ENCODE measurements at regions not wholly inside any gene's neighbourhood (a gene's known extent, or its start where the extent isn't known, plus 50 kb on each side); places are given as distances from the start of the nearest gene placed in this dataset.

GRCh38 chr18:51911584-51911983 lies 428.4 kb upstream of the DCC start:
- no peaks in the 10 kb centered on the region for H3K79me2 ChIP-seq (ENCODE audit: low read depth)
- H3K9ac ChIP-seq = no peak overlapping the region
- no peak overlapping the region for H3K4me2 ChIP-seq
- Mint-ChIP-seq H3K9me3 (no peaks in the 10 kb centered on the region), H3K4me1 (no peaks in the 10 kb centered on the region), H3K27me3 (ENCODE audit: insufficient read depth, low read depth) (no peaks in the 10 kb centered on the region), H3K36me3 (no peaks in the 10 kb centered on the region), H3K27ac (no peak overlapping the region), H3K4me3 (no peak overlapping the region)
- no peak overlapping the region for H2AFZ ChIP-seq (replicated peaks)
- TF ChIP-seq EZH2 (IDR thresholded peaks at IDR 0.05) (no peak), CTCF (IDR thresholded peaks at IDR 0.05) (no peak), EZH2phosphoT487 (IDR thresholded peaks at IDR 0.05) (no peak)
- no peaks in the 10 kb centered on the region for H3K9me3 ChIP-seq (ENCODE audit: low read depth)
- H3K36me3 ChIP-seq = no peaks in the 10 kb centered on the region
- no peak for DNase-seq (ENCODE audit: low spot score)
- no peak overlapping the region for H3K4me3 ChIP-seq
- no peaks in the 10 kb centered on the region for H4K20me1 ChIP-seq (ENCODE audit: low read depth)
- no peaks in the 10 kb centered on the region for H3K27me3 ChIP-seq
- no peak overlapping the region for H3K27ac ChIP-seq
- no peaks in the 10 kb centered on the region for H3F3A ChIP-seq (ENCODE audit: low read depth)
- H3K4me1 ChIP-seq = no peaks in the 10 kb centered on the region

- H3K9ac ChIP-seq = no peak overlapping the region
- H3K27me3 ChIP-seq = no peaks in the 10 kb centered on the region
- H3K27me3 Mint-ChIP-seq (ENCODE audit: insufficient read depth, low read depth) = no peaks in the 10 kb centered on the region
- H3K9me3 ChIP-seq (ENCODE audit: low read depth) = no peaks in the 10 kb centered on the region
- H3F3A ChIP-seq (ENCODE audit: low read depth) = no peaks in the 10 kb centered on the region
- H3K9me3 Mint-ChIP-seq = no peaks in the 10 kb centered on the region
- H3K4me1 Mint-ChIP-seq = no peaks in the 10 kb centered on the region
- H3K27ac Mint-ChIP-seq = no peak overlapping the region
- TF ChIP-seq EZH2 (IDR thresholded peaks at IDR 0.05) (no peak), CTCF (IDR thresholded peaks at IDR 0.05) (no peak), EZH2phosphoT487 (IDR thresholded peaks at IDR 0.05) (no peak)
- DNase-seq (ENCODE audit: low spot score) = no peak
- no peak overlapping the region for H3K4me3 Mint-ChIP-seq
- no peak overlapping the region for H3K27ac ChIP-seq
- no peak overlapping the region for H3K4me3 ChIP-seq
- H2AFZ ChIP-seq (replicated peaks) = no peak overlapping the region
- H3K4me1 ChIP-seq = no peaks in the 10 kb centered on the region
- no peaks in the 10 kb centered on the region for H3K79me2 ChIP-seq (ENCODE audit: low read depth)
- H3K36me3 ChIP-seq = no peaks in the 10 kb centered on the region
- no peak overlapping the region for H3K4me2 ChIP-seq
- no peaks in the 10 kb centered on the region for H4K20me1 ChIP-seq (ENCODE audit: low read depth)
- no peaks in the 10 kb centered on the region for H3K36me3 Mint-ChIP-seq
These were observed 427.6 kb upstream of the DCC start for GRCh38 chr18:51912381-51912780.

GRCh38 chr18:51915176-51915575 lies 424.8 kb upstream of the DCC start:
- TF ChIP-seq EZH2phosphoT487 (IDR thresholded peaks at IDR 0.05) (no peak), CTCF (IDR thresholded peaks at IDR 0.05) (no peak), EZH2 (IDR thresholded peaks at IDR 0.05) (no peak)
- H3K36me3 Mint-ChIP-seq = no peaks in the 10 kb centered on the region
- no peak overlapping the region for H3K27ac Mint-ChIP-seq
- no peak overlapping the region for H3K4me3 Mint-ChIP-seq
- H3K9me3 Mint-ChIP-seq = no peaks in the 10 kb centered on the region
- Histone ChIP-seq H3K9me3 (ENCODE audit: low read depth) (no peaks in the 10 kb centered on the region), H3K4me2 (no peak overlapping the region), H3K9ac (no peak overlapping the region), H3K4me1 (no peaks in the 10 kb centered on the region), H3K4me3 (no peak overlapping the region), H3K79me2 (ENCODE audit: low read depth) (no peaks in the 10 kb centered on the region), H3K27me3 (no peaks in the 10 kb centered on the region), H3K36me3 (no peaks in the 10 kb centered on the region), H2AFZ (replicated peaks) (peak overlapping the region; percentile 51), H4K20me1 (ENCODE audit: low read depth) (no peaks in the 10 kb centered on the region), H3F3A (ENCODE audit: low read depth) (no peaks in the 10 kb centered on the region), H3K27ac (no peak overlapping the region)
- DNase-seq (ENCODE audit: low spot score) = peak; percentile 4
- no peaks in the 10 kb centered on the region for H3K27me3 Mint-ChIP-seq (ENCODE audit: insufficient read depth, low read depth)
- H3K4me1 Mint-ChIP-seq = no peaks in the 10 kb centered on the region

- Histone ChIP-seq H4K20me1 (ENCODE audit: low read depth) (no peaks in the 10 kb centered on the region), H3K36me3 (no peaks in the 10 kb centered on the region), H3K27me3 (no peaks in the 10 kb centered on the region), H3K9ac (no peak overlapping the region), H3K4me1 (no peaks in the 10 kb centered on the region), H3K4me3 (no peak overlapping the region), H2AFZ (replicated peaks) (no peak overlapping the region), H3K4me2 (no peak overlapping the region), H3K27ac (no peak overlapping the region), H3K79me2 (ENCODE audit: low read depth) (no peaks in the 10 kb centered on the region), H3F3A (ENCODE audit: low read depth) (no peaks in the 10 kb centered on the region), H3K9me3 (ENCODE audit: low read depth) (no peaks in the 10 kb centered on the region)
- no peak for TF ChIP-seq EZH2phosphoT487 (IDR thresholded peaks at IDR 0.05)
- TF ChIP-seq CTCF (IDR thresholded peaks at IDR 0.05) = no peak
- TF ChIP-seq EZH2 (IDR thresholded peaks at IDR 0.05) = no peak
- Mint-ChIP-seq H3K4me1 (no peaks in the 10 kb centered on the region), H3K36me3 (no peaks in the 10 kb centered on the region), H3K9me3 (peaks cover 8% of the 10 kb centered on the region), H3K27me3 (ENCODE audit: insufficient read depth, low read depth) (peaks cover 4% of the 10 kb centered on the region), H3K27ac (no peak overlapping the region), H3K4me3 (no peak overlapping the region)
- no peak for DNase-seq (ENCODE audit: low spot score)
These were observed 418.1 kb upstream of the DCC start for GRCh38 chr18:51921862-51922261.

Data from neural progenitor cell (in vitro differentiated cells).